ENCODE measurements at regions not wholly inside any gene's neighbourhood (a gene's known extent, or its start where the extent isn't known, plus 50 kb on each side); places are given as distances from the start of the nearest gene placed in this dataset.

GRCh38 chr17:54524501-54524900 lies 376.2 kb upstream of the TOM1L1 start:
- TF ChIP-seq, protein P1, sequence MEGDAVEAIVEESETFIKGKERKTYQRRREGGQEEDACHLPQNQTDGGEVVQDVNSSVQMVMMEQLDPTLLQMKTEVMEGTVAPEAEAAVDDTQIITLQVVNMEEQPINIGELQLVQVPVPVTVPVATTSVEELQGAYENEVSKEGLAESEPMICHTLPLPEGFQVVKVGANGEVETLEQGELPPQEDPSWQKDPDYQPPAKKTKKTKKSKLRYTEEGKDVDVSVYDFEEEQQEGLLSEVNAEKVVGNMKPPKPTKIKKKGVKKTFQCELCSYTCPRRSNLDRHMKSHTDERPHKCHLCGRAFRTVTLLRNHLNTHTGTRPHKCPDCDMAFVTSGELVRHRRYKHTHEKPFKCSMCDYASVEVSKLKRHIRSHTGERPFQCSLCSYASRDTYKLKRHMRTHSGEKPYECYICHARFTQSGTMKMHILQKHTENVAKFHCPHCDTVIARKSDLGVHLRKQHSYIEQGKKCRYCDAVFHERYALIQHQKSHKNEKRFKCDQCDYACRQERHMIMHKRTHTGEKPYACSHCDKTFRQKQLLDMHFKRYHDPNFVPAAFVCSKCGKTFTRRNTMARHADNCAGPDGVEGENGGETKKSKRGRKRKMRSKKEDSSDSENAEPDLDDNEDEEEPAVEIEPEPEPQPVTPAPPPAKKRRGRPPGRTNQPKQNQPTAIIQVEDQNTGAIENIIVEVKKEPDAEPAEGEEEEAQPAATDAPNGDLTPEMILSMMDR (IDR thresholded peaks at IDR 0.05), result no peak
- TF ChIP-seq POLR2A (IDR thresholded peaks at IDR 0.05), result no peak

Data from uterus (tissue), 2 donors.